SIG-M5 treated with dmso at 0.1 percent for 504 hours (cell line): ENCODE measurements at regions not wholly inside any gene's neighbourhood (a gene's known extent, or its start where the extent isn't known, plus 50 kb on each side); places are given as distances from the start of the nearest gene placed in this dataset.

ENCODE experiments used
- DNase-seq: peaks from one replicate; lab custom pipeline; 2025; ENCODE audit not compliant: unreplicated experiment; lab: John Stamatoyannopoulos, UW

DNA sequence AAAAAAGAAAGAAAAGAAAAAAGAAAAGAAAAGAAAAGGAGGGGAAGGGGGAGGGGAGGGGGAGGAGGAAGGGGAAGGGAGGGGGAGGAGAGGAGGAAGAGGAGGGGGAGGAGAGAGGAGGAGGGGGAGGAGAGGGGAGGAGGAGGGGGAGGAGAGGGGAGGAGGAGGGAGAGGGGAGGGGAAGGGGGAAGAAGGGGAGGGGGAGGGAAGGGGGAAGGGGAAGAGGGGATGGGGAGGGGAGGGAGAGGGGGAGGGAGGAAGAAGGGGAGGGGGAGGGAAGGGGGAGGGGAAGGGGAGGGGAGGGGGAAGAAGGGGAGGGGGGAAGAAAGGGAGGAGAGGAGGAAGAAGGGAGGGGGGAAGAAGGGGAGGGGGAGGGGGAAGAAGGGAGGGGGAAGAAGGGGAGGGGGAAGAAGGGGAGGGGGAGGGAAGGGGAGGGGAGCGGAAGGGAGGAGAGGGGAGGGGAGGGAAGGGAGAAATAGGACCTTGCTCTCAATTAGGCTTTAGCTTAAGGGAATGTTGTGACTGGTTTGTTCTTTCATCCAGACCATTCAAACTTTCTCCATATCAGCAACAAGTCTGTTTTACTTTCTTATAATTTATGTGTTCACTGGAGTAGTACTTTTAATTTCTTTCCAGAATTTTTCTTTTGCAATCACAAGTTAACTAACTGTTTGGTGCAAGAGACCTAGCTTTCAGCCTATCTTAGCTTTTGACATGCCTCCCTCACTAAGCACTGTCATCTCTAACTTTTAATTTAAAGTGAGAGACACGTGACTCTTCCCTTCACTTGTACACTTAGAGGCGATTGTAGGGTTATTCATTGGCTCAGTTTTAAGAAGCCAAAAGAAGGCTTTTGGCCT is 76.5 kb upstream of the EGLN3 start:
- DNase-seq: no peak

DNA sequence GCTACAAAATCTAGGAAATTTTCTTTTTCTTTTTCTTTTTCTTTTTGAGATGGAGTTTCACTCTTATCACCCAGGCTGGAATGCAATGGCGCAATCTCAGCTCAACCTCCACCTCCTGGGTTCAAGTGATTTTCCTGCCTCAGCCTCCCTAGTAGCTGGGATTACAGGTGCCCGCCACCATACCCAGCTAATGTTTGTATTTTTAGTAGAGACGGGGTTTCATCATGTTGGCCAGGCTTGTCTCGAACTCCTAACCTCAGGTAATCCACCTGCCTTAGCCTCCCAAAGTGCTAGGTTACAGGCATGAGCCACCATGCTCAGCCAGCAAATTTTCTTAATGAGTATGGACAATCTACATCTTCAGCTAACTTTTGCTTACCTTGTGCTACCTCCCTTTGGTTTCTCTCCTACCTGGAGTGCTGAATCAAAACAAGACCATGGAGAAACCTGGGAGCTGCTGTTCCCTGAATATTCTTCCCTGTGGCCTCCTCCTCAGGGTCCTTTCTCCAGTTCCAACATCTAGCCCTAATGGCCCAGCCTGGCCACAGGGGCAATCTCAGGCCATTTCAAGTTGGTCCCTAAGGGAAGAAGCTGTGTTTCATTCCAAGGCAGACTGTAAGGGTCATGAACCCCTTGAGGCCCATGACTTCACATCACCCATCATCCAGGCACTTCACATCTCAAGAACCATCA is 74.6 kb upstream of the EGLN3 start:
- DNase-seq: no peak

DNA sequence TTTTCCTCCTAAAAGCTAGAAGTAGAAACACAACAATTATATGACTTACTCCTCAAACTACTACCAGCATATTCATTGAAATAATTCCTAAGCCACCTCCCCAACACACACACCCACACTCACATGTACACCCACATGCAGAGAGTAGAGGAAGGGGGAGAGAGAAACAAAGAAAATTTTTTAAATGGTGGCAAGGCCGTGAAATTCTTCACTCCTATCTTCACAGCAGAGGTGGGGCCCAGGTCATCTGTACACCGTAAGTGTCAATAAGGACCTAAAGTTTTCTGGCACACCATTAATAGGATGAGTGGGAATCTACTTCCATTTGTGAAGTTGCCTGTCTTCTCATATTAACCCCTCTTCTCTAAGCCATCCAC is 73.9 kb upstream of the EGLN3 start:
- no peak for DNase-seq

DNA sequence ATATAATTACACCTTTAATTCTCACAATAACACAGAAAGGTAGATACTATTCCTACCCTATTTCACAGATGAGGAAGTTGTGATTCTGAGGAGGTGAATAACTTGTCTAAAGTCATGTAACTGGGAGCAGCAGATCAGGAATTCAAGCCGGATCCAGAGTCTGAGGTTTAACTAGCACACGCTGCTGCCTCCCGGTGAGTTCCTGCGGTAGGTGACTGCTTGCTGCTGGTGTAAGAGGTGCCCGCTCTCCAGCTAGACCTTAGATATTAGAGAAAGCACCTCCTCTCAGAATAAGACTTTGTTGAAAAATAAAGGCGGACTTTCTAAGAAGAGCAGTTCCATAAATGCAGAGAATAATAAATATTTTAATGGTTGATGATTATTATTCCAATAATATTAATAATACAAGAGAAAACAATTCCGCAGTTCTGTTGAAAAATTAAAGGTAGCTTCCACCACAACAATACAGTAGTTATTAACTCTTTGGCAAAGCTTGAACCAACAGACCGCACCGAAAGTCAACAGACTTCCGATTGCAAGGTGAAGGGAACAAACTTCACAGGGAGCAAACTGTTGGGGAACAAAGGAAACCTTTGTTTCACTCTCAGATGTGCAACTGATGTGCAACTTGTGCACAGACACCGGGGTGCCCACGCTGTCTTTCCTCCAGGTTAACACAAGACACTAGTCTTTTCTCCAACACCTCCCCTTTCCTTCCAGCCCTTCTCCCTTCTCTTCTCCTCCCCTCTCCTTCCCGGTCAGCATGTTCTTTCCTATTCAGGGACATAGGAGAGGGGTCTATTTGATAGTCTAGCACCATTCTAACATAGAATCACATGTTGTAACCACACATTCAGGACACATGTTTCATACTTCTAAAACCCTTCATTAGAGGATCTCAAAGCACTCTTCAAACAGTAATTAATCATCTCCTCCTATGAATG is 73.2 kb upstream of the EGLN3 start:
- DNase-seq: no peak

DNA sequence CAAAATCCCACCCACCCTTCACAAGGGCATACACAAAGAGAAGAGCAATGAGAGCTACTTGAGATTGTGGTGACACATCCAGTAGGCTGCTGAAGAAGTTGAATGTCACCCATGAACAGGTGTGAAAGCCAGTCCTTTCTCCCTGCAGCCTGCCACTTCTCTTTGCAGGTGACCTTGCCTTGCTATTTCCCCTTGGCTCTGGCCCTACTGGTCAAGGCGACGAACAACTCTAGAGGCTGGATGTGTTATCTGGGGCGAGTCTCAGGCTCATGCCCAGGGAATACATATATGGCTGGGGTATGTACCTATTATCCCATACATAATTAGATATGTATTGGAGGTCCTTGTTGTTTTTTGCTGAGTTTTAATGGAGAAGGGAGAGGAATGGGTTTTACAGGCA is 70.2 kb upstream of the EGLN3 start:
- no peak for DNase-seq

DNA sequence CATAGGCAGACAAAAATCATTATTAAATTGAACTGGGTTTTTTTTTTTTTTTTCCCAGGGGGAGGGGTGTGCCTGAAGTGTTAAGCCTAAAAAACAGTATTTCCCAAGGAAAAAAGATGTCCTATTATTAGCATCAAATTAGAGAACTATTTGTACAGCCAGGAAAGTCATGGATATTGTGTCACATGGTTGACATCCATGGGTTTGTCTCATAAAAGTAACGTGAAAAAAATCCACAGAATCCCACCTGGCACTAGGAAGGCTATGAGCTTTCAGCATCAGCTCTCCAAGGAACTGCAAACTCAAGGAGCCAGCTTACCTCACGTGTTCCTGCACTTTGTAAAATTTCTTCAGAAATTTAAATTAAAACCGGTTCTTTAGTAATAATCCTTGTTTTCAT is 69.1 kb upstream of the EGLN3 start:
- no peak for DNase-seq

DNA sequence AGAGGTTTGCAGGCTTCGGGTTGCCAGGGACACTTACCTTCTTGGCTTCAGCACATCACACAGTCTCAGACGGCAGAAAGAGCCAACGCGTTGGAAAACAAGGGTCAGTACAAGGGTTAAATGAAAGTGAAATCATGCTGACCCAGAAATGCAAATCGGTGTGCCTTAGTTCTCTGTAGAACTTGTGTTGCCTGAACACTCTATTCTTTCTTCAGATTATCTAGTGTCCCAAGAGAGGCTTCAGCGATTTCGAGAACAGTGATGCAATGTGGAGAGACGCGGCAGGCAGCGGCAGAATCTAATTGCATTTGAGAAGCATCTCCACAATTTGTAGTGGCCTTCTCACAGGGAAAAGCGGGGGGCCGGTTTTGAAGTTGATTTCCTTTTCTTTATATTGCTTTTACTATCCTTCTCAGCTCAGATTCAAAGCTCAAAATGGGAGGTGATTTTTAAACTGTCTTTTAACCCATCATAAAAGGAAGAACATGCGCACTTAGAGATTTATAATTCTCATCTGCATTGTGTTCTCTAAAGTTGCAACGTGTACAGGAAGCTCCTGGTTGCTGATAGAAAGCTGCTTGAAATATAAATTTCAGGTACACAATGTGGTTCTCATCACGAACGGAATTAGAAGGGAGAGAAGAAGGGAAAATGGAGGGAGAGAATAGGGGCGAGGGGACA is 67.8 kb upstream of the EGLN3 start:
- peak; percentile 29 for DNase-seq

DNA sequence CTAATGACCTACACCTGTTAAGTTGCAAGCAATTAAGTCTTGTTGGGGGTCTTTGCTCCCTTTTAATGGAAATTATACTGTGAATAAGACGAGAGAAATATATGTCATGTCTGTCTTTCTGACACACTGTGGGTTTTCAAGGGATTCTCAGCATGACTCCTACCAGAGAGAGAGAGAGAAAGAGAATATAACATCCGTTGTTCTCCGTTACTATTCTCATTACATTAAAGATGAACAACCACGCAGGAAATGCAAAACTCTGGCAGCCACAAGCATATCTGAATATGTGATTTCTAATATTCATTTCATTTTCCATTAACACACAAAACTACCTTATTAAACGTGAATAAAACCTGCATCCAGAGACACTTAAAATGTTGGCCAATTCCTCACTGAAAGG is 67.3 kb upstream of the EGLN3 start:
- DNase-seq: no peak

DNA sequence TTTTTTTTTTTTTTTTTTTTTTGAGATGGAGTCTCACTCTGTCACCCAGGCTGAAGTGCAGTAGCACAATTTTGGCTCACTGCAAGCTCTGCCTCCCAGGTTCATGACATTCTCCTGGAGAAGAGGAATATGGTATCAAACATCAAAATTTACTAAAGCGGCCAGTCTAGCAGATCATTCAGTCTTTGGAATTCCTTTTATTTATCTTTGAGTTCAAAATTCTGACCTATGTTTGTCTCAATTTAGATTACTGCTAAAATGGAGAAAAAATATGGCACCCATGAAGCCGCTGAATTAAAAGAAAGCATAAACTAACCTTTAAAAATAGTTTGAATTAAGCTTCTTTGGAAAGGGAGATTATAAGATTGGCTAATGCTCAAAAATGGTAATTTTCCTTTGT is 64.5 kb upstream of the EGLN3 start:
- no peak for DNase-seq

DNA sequence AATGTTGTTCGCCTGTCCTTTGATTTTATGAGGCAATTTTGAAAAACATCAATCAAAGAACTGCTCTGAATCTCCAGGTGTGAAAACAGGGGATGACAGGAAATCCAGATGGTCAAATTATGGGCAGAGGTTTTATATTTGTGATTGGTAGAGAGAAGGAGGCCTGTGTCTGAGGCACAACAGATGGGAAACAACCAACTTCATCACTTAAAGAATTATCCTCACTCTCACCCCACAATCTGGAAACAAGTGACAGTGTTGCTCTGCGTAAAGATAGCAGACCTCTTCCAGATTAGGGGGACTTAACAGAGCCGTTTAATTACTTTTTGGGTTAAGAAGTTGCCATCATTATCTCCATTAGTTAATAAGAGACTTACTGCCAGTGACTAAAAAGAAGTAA is 64.1 kb upstream of the EGLN3 start:
- DNase-seq: no peak

DNA sequence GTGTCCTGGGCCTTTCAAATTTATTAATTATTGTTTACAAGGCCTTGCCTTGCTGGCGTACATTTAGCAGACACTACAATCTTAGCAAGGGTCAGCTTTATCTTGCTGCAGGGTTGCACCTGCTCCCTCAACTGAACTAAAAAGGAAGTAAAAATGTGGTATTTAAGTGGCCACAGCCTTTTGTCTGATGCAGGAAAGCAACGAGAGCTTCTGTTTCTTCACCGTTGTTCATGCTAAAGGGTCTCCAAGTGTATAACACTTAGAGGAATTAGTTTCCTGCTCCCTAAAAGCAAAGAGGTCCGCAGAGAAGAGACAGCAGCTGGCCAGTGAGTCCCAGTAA is 62.8 kb upstream of the EGLN3 start:
- peak; percentile 80 for DNase-seq

DNA sequence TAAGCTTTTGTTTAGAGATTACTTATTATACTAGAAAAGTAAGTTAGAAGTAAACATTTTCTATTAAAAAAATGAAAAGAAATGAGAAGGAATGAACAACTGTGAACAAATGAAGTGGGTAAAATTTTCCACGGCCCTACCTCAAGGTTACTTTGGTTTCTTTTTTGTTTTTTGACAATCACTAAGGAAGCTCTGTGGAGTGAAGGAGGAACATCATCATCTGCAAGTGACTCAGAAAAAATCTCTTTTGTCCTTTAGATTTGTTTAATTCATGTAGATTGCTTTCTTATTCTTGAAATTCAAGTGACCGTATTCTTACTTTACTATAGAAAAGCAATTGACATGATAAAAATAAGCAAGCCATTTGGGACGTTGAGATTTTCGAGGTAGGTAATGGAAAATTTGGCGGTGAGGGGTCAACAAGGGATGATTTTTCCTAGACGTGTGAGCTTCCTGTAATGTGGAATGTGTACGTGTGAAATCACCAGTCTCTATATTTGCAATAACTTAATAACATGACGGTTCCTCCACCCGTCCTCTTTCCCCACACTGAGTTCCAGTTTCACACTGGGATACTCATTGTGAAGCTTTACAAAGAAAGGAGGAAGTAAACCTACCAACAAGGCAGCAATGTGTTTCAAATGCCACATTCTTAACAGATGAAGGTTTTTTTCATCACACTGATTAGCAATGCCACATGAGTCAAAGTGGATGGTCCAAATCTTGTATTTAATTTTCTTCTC is 62.3 kb upstream of the EGLN3 start:
- DNase-seq: peak; percentile 95

DNA sequence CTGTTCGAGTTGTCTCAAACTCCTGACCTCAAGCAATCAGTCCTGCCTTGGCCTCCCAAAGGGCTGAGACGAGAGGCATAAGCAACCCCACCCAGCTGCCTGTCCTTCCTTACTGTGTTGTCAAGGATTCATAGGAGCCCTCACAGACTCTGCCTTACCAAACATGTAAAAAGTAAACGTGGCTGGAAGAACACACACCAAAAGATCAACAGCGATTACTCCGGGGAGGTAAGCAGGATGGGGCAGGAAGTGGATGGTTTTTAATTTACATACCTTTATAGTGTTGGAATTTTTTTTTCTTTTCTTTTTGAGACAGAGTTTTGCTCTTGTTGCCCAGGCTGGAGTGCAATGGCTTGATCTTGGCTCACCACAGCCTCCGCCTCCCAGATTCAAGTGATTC is 61.5 kb upstream of the EGLN3 start:
- DNase-seq: no peak

DNA sequence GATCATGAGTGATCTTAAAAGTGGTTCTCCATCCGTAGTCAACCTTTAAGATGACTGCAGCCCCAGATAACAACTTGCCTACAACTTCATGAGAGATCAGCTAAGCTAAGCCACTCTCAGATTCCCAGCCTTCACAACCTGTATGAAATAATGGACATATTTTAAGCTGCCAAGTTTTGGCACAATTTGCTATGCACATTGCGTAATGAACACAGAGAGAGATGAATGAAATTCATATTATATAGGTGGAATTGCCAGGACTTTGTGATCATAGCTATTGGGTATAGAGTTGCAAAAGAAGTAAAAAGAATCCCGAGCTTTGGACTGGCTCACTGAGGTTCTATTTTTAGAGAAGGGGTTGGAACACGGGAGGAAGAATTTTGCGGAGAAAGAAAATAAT is 59.1 kb upstream of the EGLN3 start:
- no peak for DNase-seq

DNA sequence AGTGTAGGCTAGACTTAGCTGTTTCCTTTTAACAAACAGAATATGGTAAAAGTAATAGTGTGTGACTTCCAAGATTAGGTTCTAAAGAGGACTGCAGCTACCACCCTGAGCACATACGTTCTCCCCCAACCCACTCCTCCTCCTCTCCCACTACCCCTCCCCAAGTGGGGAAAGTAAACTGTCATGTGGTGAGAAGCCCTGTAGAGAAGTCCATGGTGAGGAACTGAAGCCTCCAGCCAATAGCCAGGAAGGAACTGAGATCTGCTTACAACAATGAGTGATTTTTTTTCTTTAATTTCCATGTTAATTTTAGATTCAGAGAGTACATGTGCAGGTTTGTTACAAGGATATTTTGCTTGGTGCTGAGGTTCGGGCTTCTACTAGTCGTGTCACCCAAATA is 57.0 kb upstream of the EGLN3 start:
- DNase-seq: no peak

DNA sequence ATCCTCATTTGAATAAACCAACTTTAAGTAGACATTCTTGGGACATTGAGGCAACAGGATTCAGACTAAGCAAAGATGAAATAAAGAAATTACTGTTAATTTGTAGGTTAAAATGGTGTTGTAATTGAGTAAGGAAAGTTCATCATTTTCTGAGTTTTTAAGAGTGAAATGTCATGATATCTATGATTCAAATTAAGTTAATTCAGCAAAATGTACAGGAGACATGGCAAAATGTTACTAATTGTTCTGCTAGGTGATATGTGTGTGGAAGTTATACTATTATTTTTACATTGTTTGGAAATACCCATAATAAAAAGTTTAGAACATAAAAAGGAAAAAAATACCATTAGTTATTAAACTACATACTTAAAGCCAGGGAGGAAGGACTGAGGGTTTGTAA is 55.0 kb upstream of the EGLN3 start:
- DNase-seq: no peak

DNA sequence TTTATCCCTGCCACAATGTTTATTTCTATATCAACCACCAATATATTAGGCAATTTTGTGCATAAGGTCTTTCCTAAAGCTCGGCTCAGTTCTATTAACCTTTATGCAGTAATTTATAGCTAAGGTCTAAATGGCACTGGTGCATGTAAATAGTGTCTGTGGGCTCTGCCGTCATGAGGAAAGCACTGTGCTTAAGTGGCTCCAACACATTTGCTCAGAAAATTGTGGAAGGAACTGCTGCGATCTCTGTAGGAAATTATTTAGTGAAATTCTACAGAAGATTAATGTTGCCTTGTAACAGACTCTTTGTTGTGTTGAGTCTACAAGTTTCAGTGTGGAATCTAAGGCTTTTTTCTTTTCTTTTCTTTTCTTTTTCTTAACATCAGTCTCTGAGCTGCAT is 54.0 kb upstream of the EGLN3 start:
- DNase-seq: no peak

DNA sequence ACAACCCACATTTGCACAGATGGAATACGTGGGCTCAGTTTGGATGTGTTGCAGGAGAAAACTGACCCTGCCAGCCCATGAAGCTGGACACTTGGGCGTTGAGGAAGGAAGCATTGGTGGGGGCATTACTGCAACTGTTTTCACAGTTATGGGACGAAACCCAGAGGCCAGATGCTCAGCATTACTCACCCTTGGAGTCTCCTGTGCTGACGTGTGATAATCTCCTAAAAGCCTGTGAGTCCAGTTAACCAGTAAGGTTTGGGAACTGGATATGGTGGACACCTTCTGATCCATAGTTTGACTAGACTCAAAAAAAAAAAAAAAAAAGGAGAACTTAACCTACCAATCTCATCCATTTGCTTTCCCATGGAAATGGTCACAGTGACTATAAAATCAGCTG is 52.8 kb upstream of the EGLN3 start:
- DNase-seq: no peak

DNA sequence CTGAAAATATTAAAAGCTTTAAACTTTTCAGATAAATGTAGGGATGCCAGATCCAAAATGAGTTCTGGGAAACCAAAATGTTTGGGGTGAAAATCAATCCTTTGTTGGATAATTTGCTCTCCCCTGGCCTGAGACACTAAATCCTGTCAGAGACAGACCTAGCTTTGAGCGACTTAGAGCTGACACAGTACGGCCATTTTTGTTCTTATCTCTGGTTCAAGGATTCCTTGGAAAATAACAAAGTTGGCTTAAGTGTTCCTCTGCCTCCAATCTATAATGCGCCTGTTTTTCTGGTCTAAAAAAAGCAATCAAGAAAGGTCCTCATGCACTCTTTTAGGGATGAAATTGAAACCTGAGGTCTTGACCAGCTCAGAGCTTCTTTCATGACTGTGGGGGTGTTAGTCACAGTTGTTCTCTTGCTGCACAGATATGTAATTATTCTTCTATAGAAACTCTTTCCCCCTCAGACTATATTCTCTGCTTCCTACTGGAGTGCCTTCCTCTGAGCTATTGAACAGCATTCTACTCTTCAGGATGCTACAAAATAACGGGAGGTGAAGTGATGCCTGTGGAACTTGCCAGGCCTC is 52.3 kb upstream of the EGLN3 start:
- no peak for DNase-seq
